K562 (cell line): ENCODE measurements at regions not wholly inside any gene's neighbourhood (a gene's known extent, or its start where the extent isn't known, plus 50 kb on each side); places are given as distances from the start of the nearest gene placed in this dataset.

ENCODE experiments used
- ATAC-seq: fragments of 200-7000 bp; cut with Tn5 transposase; 3 replicates; pipeline ENCODE4 v1.9.1; 2020; ENCODE audit warnings: moderate library complexity
- BruUV-seq: library from RNA; stranded (reverse); fragments of 400-500 nt; replicated peaks from 2 replicates; lab custom pipeline; 2021; lab: Mats Ljungman, UMichigan
- CTCF ChIA-PET: fragments of 300-600 bp; formaldehyde crosslinking; extraction: SDS; loops from one replicate; lab custom pipeline; 2021; ENCODE audit warnings: low intra/inter-chr PET ratio; lab: Yijun Ruan, JAX
- POLR2A ChIA-PET: fragments of 300-600, 350-650 bp; sonication (Branson Sonifier 250); formaldehyde crosslinking; extraction: SDS; loops from one replicate; lab custom pipeline; 2021; ENCODE audit warnings: antibody characterized with exemption, inconsistent platforms; lab: Yijun Ruan, JAX
- DNase-seq, 4 experiments: peaks; one replicate each; pipeline versions ENCODE4 v3.0.0 to v3.0.0-alpha.2; 2011 to 2018; ENCODE audit warnings: low spot score in 3 of 4, mixed read lengths in 3 of 4; ENCODE audit errors: extremely low read depth in 1 of 4
- FAIRE-seq: peaks from 2 replicates; lab custom pipeline; 2011; peaks lifted over from hg19 to GRCh38; lab: Jason Lieb, UNC
- H2AFZ ChIP-seq: 2 replicates; pipeline ENCODE4 v1.6.0; 2011; ENCODE audit warnings: low read depth, low read length, control low read depth, inconsistent platforms
- H3K27ac ChIP-seq: fragments of 200-600 bp; 3 replicates; pipeline ENCODE4 v1.8.0; 2011; ENCODE audit warnings: low read depth, mild to moderate bottlenecking, control low read depth, inconsistent platforms, low read length, moderate library complexity, mixed read lengths; ENCODE audit errors: extremely low read depth
- H3K27me3 ChIP-seq, 2 experiments: fragments of 300-600 bp in 1 of 2; 2 replicates in 1 of 2; 3 replicates in 1 of 2; pipeline versions ENCODE4 v1.6.0 to v1.8.0; 2011; ENCODE audit warnings: inconsistent platforms in 2 of 2, low read length in 2 of 2, mild to moderate bottlenecking in 1 of 2, mixed read lengths in 1 of 2, moderate library complexity in 1 of 2; ENCODE audit not compliant: control insufficient read depth in 2 of 2, insufficient read depth in 2 of 2
- H3K36me3 ChIP-seq: fragments of 300-600 bp; 3 replicates; pipeline ENCODE4 v1.8.0; 2011; ENCODE audit warnings: mild to moderate bottlenecking, low read length, inconsistent platforms; ENCODE audit not compliant: control insufficient read depth, insufficient read depth
- H3K4me1 ChIP-seq, 2 experiments: fragments of 200-600 bp in 1 of 2; replicated peaks in 1 of 2; 2 replicates in 1 of 2; 3 replicates in 1 of 2; pipeline versions ENCODE4 v1.5.1 to v1.8.0; 2011; ENCODE audit warnings: inconsistent platforms in 2 of 2, low read length in 2 of 2, mild to moderate bottlenecking in 1 of 2, mixed read lengths in 1 of 2, moderate library complexity in 1 of 2; ENCODE audit not compliant: control insufficient read depth in 2 of 2, insufficient read depth in 2 of 2
- H3K4me2 ChIP-seq: 2 replicates; pipeline ENCODE4 v1.6.1; 2011; ENCODE audit warnings: low read length, control low read depth, inconsistent platforms, mixed read lengths; ENCODE audit not compliant: insufficient read depth
- H3K4me3 ChIP-seq: fragments of 200-600 bp; sonication (generic), shearing (Covaris generic); 2 replicates; pipeline ENCODE4 v1.5.1; 2016; ENCODE audit warnings: control low read depth, inconsistent platforms
- H3K79me2 ChIP-seq: fragments of 200-600 bp; 3 replicates; pipeline ENCODE4 v1.8.0; 2011; ENCODE audit warnings: low read length, inconsistent platforms; ENCODE audit not compliant: control insufficient read depth, insufficient read depth
- H3K9ac ChIP-seq, 2 experiments: 2 replicates each; pipeline versions ENCODE4 v1.6.0 to v1.6.1; 2011; ENCODE audit warnings: low read depth in 2 of 2, low read length in 2 of 2, control low read depth in 1 of 2, inconsistent platforms in 1 of 2, mild to moderate bottlenecking in 1 of 2, mixed read lengths in 1 of 2; ENCODE audit not compliant: insufficient read depth in 1 of 2
- H3K9me1 ChIP-seq: one replicate; pipeline ENCODE4 v1.6.0; 2011; ENCODE audit warnings: inconsistent platforms, mild to moderate bottlenecking, low read length, moderate library complexity; ENCODE audit not compliant: control insufficient read depth, insufficient read depth
- H3K9me3 ChIP-seq: replicated peaks from 2 replicates; pipeline ENCODE4 v1.5.1; 2011; ENCODE audit warnings: low read depth, low read length, inconsistent platforms; ENCODE audit not compliant: control insufficient read depth, insufficient read depth
- H4K20me1 ChIP-seq: replicated peaks from 2 replicates; pipeline ENCODE4 v1.6.1; 2011; ENCODE audit warnings: low read length, inconsistent platforms, mixed read lengths; ENCODE audit not compliant: control insufficient read depth, insufficient read depth
- CREB5 ChIP-seq: fragments of 250-450 bp; sonication (Bioruptor Pico); IDR thresholded peaks from 2 replicates; pipeline ENCODE4 v1.5.0; 2020; ENCODE audit warnings: mild to moderate bottlenecking
- E2F3 ChIP-seq: fragments of 250-450 bp; sonication (Bioruptor Pico); IDR thresholded peaks from 2 replicates; pipeline ENCODE4 v1.4.0; 2020; ENCODE audit warnings: mild to moderate bottlenecking
- MCM7 ChIP-seq, 2 experiments: fragments of 450-650 bp; IDR thresholded peaks; 2 replicates each; pipeline ENCODE4 v1.6.1; 2016 to 2018
- TSC22D4 ChIP-seq: fragments of 450-650 bp; IDR thresholded peaks from 2 replicates; pipeline ENCODE4 v1.6.1; 2016; ENCODE audit warnings: missing genetic modification characterization, missing biosample characterization, control low read depth
- WHSC1 ChIP-seq: IDR thresholded peaks from one replicate; pipeline ENCODE4 v1.6.1; 2012; ENCODE audit warnings: low read length, control low read depth, inconsistent platforms
- YBX1 ChIP-seq: fragments of 450-650 bp; IDR thresholded peaks from 2 replicates; pipeline ENCODE4 v1.7.1; 2016; ENCODE audit warnings: mild to moderate bottlenecking
- ZNF408 ChIP-seq: fragments of 250-450 bp; sonication (Bioruptor Pico); IDR thresholded peaks from 2 replicates; pipeline ENCODE4 v1.4.0; 2020; ENCODE audit warnings: low read depth, mild to moderate bottlenecking, moderate library complexity
- ZNF583 ChIP-seq: fragments of 250-450 bp; sonication (Bioruptor Pico); IDR thresholded peaks from 2 replicates; pipeline ENCODE4 v1.4.0; 2020
- WGBS: fragments of 100-300 bp; shearing (Covaris generic); methylation state at CpG from one replicate; pipeline ENCODE4 v1.1.6; 2016; ENCODE audit warnings: low coverage, mixed read lengths; ENCODE audit not compliant: insufficient coverage; ENCODE audit errors: missing lambda C conversion rate; 5-methylcytosine and 5-hydroxymethylcytosine counted together
- in situ Hi-C: fragments of 300-500 bp; cut with MboI; formaldehyde crosslinking; loops from 4 replicates; pipeline ENCODE4 v1.15.0; 2018; ENCODE audit warnings: inconsistent platforms, mixed read lengths
- intact Hi-C: fragments of 100-400 bp; cut with micrococcal nuclease; formaldehyde crosslinking; loops from 2 replicates; pipeline ENCODE4 v1.14.2; 2022

- BruUV-seq, result no TSS peak
- CTCF ChIA-PET, result no interaction called here
- intact Hi-C loops, result no loop called here
- Histone ChIP-seq H3K4me2 (no peak overlapping the region), H4K20me1 (no peaks in the 10 kb centered on the region), H3K9ac (no peak overlapping the region), H3K27ac (no peak overlapping the region), H3K4me1 (no peaks in the 10 kb centered on the region), H2AFZ (no peak overlapping the region), H3K9me1 (no peaks in the 10 kb centered on the region), H3K9me3 (no peaks in the 10 kb centered on the region)
- in situ Hi-C loops, result no loop called here
- ATAC-seq (no peak), DNase-seq (no peak), FAIRE-seq (no peak)
- POLR2A ChIA-PET, result no interaction called here
- WGBS, result 3% methylated on average over 2 of the region's 2 CpGs
- no peak for TF ChIP-seq YBX1
- TF ChIP-seq CREB5 (CRISPR knock-in tag), result no peak
- TF ChIP-seq ZNF583 (CRISPR knock-in tag), result no peak
- TF ChIP-seq ZNF408, result no peak
- TF ChIP-seq MCM7 (IDR thresholded peaks at IDR 0.05), result no peak
- no peak for TF ChIP-seq E2F3 (CRISPR knock-in tag)
- TF ChIP-seq WHSC1, result no peak
- no peak for TF ChIP-seq TSC22D4 (tag)
- TF ChIP-seq, all 486 proteins: peak for 0
- Histone ChIP-seq H3K4me3 (no peak overlapping the region), H3K36me3 (no peaks in the 10 kb centered on the region), H3K27me3 (no peaks in the 10 kb centered on the region), H3K79me2 (no peaks in the 10 kb centered on the region)
Measured at GRCh38 chr5:53330491-53330890, 149.9 kb upstream of the FST start.
